ENCODE measurements at regions not wholly inside any gene's neighbourhood (a gene's known extent, or its start where the extent isn't known, plus 50 kb on each side); places are given as distances from the start of the nearest gene placed in this dataset.
"Not testable (repeated sequence)": the region's sequence is repeated elsewhere in the genome, so short reads cannot be mapped to it uniquely, and the experiment has no call there.

DNA sequence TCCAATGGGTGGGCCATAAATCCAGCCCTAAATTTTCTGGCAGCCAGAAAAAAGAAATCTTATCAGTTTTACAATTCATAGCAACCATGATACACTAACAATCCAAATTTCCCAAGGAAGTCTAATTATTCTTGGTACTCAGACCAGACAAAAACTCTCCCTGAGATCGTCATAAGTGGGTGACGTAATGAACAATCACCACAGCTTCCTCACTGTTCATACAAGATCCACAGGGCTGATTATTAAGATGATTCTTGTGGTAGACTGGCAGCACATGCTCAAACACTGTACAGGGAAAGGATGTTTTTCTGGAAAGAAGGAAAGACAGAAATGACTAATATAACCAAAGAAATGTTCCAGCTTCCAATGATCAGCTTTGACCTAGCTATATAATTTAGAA is 178.3 kb upstream of the CRIM1 start:
- DNase-seq = no peak
- in situ Hi-C loops (cut with HindIII; ENCODE audit: low pct_ligation_motif_present, low pct_unique_long_range_greater_than_20kb, low sequenced_read_pairs) = no loop called here

DNA sequence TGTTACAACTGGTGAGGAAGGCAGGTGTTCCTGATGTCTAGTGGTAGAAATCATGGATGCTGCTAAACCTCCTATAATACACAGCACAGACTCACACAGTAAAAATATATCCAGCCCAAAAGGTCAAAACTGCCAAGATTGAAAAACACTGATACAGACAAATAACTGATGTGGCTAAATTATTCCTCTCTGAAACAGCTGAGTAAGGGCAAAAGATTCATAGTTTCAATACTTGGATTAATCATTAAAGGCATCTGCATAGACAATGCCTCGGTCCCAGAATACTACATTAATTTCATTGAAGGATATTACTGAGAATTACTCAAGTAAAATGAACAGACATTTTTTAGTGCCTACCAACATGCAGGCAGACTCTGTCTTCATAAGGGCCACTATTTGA is 180.7 kb upstream of the CRIM1 start:
- in situ Hi-C loops (cut with HindIII; ENCODE audit: low pct_ligation_motif_present, low pct_unique_long_range_greater_than_20kb, low sequenced_read_pairs) = no loop called here
- no peak for DNase-seq

DNA sequence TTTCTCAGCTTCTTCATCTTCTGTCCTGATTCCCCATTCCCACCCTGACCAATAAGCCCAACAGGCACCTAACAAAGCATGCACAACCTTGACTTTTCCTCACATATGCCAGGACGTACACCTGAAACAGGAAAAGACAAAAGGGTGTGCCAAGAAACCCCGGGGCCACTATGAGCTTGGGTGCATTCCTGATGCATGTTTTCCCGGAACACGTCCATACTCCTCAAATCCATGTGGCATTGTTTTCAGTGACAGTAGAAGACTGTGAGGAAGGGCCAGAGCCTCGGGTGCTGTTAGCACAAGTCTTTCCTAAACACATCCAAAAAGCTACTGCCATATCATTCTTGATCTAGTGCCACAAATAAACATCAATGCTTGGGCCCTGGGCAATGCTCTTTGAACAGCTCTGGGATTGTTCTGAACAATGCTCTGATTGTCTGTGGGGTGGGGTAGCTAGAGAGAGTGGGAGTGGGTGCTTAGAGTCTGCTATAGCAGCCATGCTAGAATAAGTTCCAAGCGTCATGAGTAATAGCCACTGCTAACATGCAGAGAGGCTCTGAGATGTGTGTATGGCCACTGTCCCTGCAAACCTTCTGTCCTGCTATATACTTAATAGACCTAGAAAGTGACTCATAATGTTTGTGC is 181.7 kb upstream of the CRIM1 start:
- DNase-seq = no peak
- in situ Hi-C loops (cut with HindIII; ENCODE audit: low pct_ligation_motif_present, low pct_unique_long_range_greater_than_20kb, low sequenced_read_pairs) = no loop called here

DNA sequence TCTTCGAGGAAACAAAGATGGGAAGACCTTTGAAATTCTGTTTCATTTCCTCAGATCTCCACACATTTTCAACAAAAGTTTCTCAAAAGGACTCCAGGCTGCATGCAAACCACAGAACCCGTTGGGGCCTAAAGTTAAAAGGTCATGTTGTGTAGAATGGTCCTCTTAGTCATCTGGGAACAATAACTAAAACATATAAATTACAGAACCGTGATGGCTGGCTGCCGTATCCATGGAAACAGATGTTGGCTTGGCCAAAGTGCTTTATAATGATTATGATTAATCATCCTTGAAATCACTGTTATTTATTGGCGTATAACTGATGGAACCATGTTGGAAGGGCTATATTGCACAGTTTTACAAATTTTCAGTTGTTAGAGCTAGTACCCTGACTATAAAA is 182.8 kb upstream of the CRIM1 start:
- no peak for DNase-seq
- in situ Hi-C loops (cut with HindIII; ENCODE audit: low pct_ligation_motif_present, low pct_unique_long_range_greater_than_20kb, low sequenced_read_pairs) = no loop called here

DNA sequence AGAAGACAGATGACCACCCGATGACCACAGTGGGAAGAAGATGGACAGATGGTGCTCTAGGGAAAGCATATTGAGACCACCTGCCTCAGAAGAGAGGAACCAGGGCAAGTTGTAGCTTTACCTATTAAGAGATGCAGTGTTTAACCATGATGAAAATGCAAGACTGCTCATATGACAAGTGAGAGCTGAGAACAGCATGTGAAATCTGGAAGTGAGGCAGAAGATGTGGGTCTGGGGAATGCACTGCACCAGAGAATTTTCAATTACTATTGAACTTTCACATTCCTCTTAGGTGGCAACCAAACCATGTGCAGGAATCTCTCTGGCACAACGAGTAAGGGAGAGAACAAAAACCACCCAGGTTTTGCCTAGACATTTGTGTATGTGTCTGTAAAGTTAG is 184.8 kb upstream of the CRIM1 start:
- DNase-seq = no peak
- in situ Hi-C loops (cut with HindIII; ENCODE audit: low pct_ligation_motif_present, low pct_unique_long_range_greater_than_20kb, low sequenced_read_pairs) = no loop called here

DNA sequence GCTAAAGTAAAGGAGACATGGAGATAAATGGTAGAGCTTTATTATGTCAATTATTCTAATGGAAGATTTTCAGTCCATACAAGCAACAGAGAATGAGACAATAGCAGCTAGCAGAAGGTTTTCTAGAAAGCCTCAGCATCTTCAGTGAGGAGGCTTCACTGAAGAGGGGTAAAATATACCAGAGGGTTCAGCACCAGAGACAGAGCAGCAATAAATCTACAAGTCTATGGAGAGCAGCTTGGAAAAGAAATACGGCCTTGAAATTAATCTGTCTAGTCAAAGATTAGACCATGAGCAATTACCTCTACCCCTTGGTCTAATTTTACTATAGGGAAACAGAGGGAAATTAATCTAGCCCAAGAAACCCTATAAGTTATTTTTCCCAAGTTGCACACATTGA is 185.7 kb upstream of the CRIM1 start:
- no peak for DNase-seq
- in situ Hi-C loops (cut with HindIII; ENCODE audit: low pct_ligation_motif_present, low pct_unique_long_range_greater_than_20kb, low sequenced_read_pairs) = no loop called here

DNA sequence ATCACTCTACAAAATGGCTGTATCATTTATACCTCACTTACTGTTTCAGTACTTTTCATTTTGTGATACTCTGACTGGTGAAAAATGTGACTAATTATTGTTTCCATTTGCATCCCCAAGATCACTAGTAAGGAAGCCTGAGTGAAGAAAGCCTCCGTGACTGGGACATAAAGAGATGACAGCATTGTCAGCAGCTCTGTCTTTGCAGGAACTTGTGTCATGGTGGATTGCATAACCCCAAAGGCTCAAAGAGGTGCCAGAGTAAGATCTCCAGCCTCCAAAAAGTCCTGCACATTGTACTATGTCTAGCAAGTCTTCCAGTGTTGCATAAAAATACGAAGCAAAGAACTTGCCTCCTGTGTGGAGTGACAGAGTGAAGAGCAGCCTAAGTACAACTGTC is 187.5 kb upstream of the CRIM1 start:
- in situ Hi-C loops (cut with HindIII; ENCODE audit: low pct_ligation_motif_present, low pct_unique_long_range_greater_than_20kb, low sequenced_read_pairs) = no loop called here
- no peak for DNase-seq

DNA sequence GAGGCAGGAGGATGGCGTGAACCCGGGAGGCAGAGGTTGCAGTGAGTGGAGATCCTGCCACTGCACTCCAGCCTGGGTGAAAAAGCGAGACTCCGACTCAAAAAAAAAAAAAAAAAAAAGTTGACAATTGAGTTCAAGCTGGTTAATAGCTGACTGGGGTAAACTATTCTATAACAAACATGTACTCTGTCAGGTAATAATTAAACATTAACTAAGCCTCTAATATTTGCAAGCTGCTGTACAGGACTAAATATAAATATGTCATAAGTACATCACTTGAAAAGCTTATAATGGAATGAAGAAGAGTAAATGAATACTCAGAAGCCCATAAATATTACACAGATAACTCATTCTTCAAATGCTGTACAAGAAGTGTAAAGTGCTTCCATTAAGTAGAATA is 190.4 kb upstream of the CRIM1 start:
- DNase-seq = no peak
- in situ Hi-C loops (cut with HindIII; ENCODE audit: low pct_ligation_motif_present, low pct_unique_long_range_greater_than_20kb, low sequenced_read_pairs) = no loop called here

DNA sequence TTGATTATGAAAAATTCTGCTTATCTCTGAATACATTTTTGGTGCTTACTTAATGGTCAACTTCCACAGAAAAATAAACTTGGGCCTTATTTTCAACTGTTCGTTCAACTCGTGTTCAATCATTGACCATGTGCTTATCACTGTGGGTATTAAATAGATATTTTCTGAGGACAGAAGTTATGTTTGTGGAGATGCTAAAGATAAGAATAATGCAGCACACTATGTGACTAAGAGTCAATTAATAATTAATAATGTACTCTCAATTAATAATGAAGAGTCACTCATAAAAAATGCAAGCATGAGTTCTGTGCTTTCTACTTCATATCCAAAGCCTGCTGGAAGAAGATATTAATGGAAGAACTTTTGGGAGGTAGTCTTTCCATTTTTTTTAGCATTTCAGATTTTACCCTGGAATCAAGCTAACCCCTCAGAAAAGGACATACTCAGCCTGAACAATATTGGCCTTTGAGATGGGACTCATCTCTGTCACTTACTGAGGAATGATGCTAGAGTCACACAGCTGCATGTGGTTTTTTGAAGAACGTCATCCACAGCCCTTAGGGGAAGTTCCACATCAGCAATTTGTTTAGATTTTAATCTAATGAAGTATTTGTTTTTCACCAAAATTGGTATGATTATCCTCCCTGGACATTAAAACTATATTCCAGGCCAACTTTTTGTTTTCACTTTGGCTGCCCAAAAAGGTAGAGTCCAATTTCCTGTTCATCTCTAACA is 191.9 kb upstream of the CRIM1 start:
- DNase-seq = no peak
- in situ Hi-C loops (cut with HindIII; ENCODE audit: low pct_ligation_motif_present, low pct_unique_long_range_greater_than_20kb, low sequenced_read_pairs) = no loop called here

DNA sequence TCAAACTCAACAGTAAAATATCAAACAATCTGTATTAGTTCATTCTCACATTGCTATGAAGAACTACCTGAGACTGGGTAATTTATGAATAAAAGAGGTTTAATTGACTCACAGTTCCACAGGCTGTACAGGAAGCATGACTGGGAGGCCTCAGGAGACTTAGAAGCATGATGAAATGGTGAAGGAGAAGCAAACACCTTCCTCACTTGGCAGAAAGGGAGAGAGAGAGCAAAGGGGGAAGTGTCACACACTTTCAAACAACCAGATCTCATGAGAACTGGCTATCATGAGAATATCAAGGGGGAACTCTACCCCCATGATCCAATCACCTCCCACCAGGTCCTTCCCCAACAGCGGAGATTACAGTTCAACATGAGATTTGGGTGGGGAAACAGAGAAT is 198.5 kb upstream of the CRIM1 start:
- in situ Hi-C loops (cut with HindIII; ENCODE audit: low pct_ligation_motif_present, low pct_unique_long_range_greater_than_20kb, low sequenced_read_pairs); DNase-seq: not testable (repeated sequence)

DNA sequence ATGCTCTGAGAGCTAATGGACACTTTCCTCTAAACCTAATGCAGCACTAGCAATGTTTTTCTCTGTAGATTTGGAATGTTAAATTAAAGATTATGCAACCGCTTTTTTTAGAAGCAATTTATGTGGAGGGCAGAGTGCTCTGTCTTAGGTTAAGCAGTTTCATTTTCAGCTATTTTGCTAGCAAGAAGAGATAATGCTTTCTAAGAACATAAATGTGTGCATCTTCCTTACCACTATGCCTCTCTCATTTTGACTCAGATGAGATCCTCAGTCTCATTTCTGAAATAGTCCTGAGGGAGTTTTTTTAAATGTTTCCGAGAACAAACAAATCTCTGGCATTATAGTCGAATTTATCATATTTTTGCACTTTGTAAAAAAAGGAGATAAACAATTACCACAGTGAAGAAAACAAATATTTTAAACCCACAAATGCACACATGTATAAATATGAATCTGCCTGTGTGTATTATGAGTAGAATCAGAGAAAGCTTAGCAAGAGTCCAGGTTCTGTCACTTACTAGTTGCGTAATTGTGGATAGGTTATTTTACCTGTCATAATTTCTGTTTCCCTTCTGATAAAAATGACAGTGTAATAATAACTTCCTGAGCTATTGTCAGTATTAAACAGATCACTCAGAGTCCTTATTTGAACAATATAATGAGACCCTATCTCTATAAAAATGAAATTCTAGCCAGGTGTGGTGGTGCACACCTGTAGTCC is 207.7 kb upstream of the CRIM1 start:
- DNase-seq = no peak
- in situ Hi-C loops (cut with HindIII; ENCODE audit: low pct_ligation_motif_present, low pct_unique_long_range_greater_than_20kb, low sequenced_read_pairs) = no loop called here

DNA sequence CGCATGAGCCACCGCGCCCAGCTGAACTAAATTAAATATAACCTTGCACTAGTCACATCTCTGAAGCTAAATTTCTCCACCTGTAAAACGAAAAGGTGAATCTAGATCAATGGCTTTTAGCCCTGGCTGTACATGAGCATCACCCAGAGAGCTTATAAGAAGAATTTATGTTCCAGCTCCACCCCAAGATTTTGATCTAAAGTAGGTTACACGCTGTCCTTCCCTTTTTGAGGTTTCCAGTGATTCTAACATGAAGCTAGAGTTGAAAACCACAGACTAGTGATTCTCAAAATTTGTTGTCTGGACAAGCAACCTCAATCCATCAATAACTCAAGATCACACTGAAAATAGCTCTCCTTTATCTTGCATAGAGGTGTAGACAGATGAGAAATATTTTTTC is 208.8 kb upstream of the CRIM1 start:
- in situ Hi-C loops (cut with HindIII; ENCODE audit: low pct_ligation_motif_present, low pct_unique_long_range_greater_than_20kb, low sequenced_read_pairs) = no loop called here
- no peak for DNase-seq

DNA sequence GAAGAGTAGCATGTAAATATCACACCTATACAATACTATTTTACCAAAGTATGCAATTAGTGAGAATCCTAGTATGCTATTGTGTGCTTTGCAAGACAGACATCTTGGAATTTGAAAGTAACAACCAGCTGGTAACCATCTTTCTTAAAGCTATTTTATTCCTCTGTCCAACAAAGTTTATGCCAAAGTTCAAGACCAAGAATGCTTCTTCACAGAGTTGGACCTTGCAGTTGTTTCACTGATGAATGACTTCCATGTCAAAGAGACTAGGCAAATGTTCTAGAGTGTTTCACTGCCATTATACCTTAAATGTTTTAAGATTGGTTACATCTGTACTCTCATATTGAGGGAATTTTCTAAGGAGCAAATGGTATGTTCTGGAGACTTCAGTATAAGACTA is 215.2 kb upstream of the CRIM1 start:
- DNase-seq = no peak
- in situ Hi-C loops (cut with HindIII; ENCODE audit: low pct_ligation_motif_present, low pct_unique_long_range_greater_than_20kb, low sequenced_read_pairs) = no loop called here

DNA sequence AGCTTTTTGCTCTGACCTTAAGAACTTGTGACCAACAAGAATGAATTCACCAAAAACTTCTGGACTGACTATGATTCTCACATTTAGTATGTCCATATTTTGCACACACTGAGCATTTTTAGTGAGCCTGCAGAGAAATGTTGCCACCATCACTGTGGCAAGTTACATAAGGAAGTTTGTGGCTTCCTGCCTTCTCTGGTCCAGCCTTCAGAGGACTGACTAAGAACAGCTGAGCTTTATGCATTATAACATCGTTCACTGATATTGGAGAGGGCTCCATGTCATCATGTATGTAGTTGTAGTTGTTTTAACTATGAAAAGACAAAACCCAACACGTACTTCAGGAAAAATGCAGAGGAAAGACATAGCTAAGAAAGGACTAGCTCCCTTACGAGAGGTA is 218.0 kb upstream of the CRIM1 start:
- DNase-seq = no peak
- in situ Hi-C loops (cut with HindIII; ENCODE audit: low pct_ligation_motif_present, low pct_unique_long_range_greater_than_20kb, low sequenced_read_pairs) = no loop called here

DNA sequence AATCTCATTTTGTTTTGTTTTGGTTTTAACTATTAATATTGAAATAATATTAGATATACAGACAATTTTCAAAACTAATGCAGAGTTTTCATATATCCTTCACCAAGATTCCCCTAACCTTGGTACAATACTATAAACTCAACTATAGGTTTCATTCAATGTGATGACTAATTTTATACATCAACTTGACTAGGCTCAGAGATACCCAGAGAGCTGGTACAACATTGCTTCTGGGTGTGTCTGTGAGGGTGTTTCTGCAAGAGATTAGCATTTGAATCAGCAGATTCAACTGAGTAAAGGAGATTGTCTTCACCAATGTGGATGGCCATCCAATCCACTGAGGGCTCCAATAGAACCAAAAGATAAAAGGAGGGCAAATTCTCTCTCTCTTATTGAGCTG is 221.3 kb upstream of the CRIM1 start:
- no peak for DNase-seq
- in situ Hi-C loops (cut with HindIII; ENCODE audit: low pct_ligation_motif_present, low pct_unique_long_range_greater_than_20kb, low sequenced_read_pairs) = no loop called here

DNA sequence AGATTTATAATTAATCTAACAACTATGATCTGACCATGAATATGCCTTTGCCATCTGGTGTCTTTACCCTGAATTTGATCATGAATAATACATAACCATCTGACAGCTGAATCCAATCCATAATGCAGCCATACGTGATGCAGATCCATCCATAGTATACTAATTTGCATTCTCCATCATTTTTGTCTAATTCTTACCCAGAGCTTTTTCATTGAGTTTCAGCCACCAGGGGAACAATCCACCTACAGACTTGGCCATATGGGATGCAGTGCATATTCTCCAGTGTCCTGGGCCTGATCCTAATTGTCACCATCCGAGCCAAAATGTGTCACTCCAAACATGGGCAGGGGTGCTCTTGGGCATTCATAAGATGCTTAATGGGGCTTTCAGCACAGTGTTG is 227.2 kb upstream of the CRIM1 start:
- no peak for DNase-seq
- in situ Hi-C loops (cut with HindIII; ENCODE audit: low pct_ligation_motif_present, low pct_unique_long_range_greater_than_20kb, low sequenced_read_pairs) = no loop called here

DNA sequence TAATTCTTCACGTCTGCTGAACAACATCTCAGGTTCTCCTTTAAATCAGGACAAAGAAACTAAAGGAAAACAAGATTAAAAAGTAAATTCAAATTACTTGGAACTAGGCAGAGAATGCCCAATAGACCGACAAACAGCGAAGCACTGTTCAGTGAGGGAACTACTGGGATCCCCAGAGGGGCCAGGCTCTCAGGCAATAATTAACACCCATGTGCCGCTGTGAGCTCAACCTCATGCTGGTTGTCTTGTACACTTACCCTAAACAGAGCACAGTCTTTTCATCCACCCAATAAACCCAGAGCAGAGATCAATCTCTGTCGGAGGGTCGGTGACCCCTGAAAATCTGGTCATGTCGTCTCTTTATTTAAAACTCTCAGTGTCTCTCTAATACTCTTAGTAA is 229.9 kb upstream of the CRIM1 start:
- in situ Hi-C loops (cut with HindIII; ENCODE audit: low pct_ligation_motif_present, low pct_unique_long_range_greater_than_20kb, low sequenced_read_pairs) = no loop called here
- DNase-seq = no peak

DNA sequence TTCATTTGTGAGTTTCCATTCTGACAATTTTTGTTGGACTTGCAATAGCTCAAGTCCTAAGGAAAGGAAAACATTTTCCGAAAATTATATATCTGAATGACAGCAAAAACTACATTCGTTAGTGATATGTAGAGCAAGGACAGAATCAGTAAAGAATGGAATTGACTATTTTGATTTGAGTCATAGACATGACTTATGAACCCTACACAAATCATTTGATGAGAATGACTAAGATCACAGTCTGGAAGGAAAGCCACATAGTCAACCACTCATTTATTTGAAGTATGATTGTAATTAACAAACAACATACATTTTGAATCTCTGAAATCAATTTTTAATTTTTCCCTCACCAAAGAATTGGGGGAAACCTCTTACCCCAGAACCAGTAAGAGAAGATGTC is 231.6 kb upstream of the CRIM1 start:
- no peak for DNase-seq
- in situ Hi-C loops (cut with HindIII; ENCODE audit: low pct_ligation_motif_present, low pct_unique_long_range_greater_than_20kb, low sequenced_read_pairs) = no loop called here

DNA sequence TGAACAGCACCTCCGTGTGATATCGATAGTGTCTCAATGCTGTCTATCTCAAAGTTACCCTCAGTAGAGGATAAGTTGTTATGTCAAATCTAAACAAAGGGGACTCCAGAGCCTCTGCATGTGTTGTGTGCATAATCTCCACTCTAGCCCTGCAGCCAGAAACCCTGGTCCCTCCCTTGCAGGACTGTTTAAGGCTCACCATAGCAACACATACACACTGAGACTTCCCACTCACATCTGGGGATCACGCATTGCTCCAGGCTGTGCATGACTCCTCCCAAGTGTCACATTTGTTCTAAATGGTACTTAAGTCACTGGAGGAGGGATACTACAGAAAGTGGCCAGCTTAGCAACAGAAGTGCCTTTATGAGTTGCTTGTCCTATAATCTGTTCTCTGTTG is 258.6 kb upstream of the CRIM1 start:
- in situ Hi-C loops (cut with HindIII; ENCODE audit: low pct_ligation_motif_present, low pct_unique_long_range_greater_than_20kb, low sequenced_read_pairs) = no loop called here
- no peak for DNase-seq
